GM21515 (cell line): ENCODE measurements at regions not wholly inside any gene's neighbourhood (a gene's known extent, or its start where the extent isn't known, plus 50 kb on each side); places are given as distances from the start of the nearest gene placed in this dataset.

Source experiments
- ATAC-seq: cut with Tn5 transposase; IDR thresholded peaks from one replicate; pipeline ENCODE4 v1.9.1; 2021; ENCODE audit not compliant: unreplicated experiment

GRCh38 chr3:164604687-164605086 lies 473.6 kb downstream of the SI start:
- no peak for ATAC-seq

GRCh38 chr3:164577667-164578210 lies 500.6 kb downstream of the SI start:
- ATAC-seq = no peak

GRCh38 chr3:164572436-164572835 lies 505.9 kb downstream of the SI start:
- ATAC-seq = no peak

GRCh38 chr3:164550857-164551256 lies 527.4 kb downstream of the SI start:
- ATAC-seq = no peak

- ATAC-seq = no peak
Measured at GRCh38 chr3:164539215-164539614, 539.1 kb downstream of the SI start.

- ATAC-seq = no peak
Measured at GRCh38 chr3:164537485-164537884, 540.8 kb downstream of the SI start.

GRCh38 chr3:164533275-164533674 lies 545.0 kb downstream of the SI start:
- no peak for ATAC-seq

GRCh38 chr3:164526250-164526649 lies 552.0 kb downstream of the SI start:
- no peak for ATAC-seq

GRCh38 chr3:164524201-164524600 lies 554.1 kb downstream of the SI start:
- no peak for ATAC-seq

- no peak for ATAC-seq
Measured at GRCh38 chr3:164522073-164522763, 556.1 kb downstream of the SI start.

- ATAC-seq = no peak
Measured at GRCh38 chr3:164521644-164522043, 556.7 kb downstream of the SI start.

- ATAC-seq = no peak
Measured at GRCh38 chr3:164521139-164521538, 557.2 kb downstream of the SI start.

- ATAC-seq = no peak
Measured at GRCh38 chr3:164515256-164515655, 563.0 kb downstream of the SI start.

- no peak for ATAC-seq
Measured at GRCh38 chr3:164514576-164514975, 563.7 kb downstream of the SI start.

GRCh38 chr3:164507886-164508285 lies 570.4 kb downstream of the SI start:
- no peak for ATAC-seq

GRCh38 chr3:164498917-164499316 lies 579.4 kb downstream of the SI start:
- no peak for ATAC-seq

- ATAC-seq = no peak
Measured at GRCh38 chr3:164488893-164489292, 589.4 kb downstream of the SI start.

- ATAC-seq = no peak
Measured at GRCh38 chr3:164486150-164486549, 592.1 kb downstream of the SI start.

GRCh38 chr3:164479978-164480377 lies 598.3 kb downstream of the SI start:
- ATAC-seq = no peak

- ATAC-seq = no peak
Measured at GRCh38 chr3:164479406-164479805, 598.9 kb downstream of the SI start.

GRCh38 chr3:164478323-164478722 lies 600.0 kb downstream of the SI start:
- ATAC-seq = no peak

- no peak for ATAC-seq
Measured at GRCh38 chr3:164477403-164477802, 600.9 kb downstream of the SI start.

- ATAC-seq = no peak
Measured at GRCh38 chr3:164476631-164477030, 601.7 kb downstream of the SI start.
